ENCODE measurements at regions not wholly inside any gene's neighbourhood (a gene's known extent, or its start where the extent isn't known, plus 50 kb on each side); places are given as distances from the start of the nearest gene placed in this dataset.

GRCh38 chr6:6901205-6901719, 206.5 kb upstream of the RREB1 start:
- WGBS (ENCODE audit: insufficient coverage): 29% methylated on average over 8 of the region's 15 CpGs
- Histone ChIP-seq H3K27ac (ENCODE audit: low read depth, low read length) (no peak overlapping the region), H3K36me3 (ENCODE audit: control insufficient read depth, insufficient read depth, low read length) (no peaks in the 10 kb centered on the region), H3K4me1 (ENCODE audit: control insufficient read depth, insufficient read depth, low read length) (peaks cover 3% of the 10 kb centered on the region), H3K4me3 (ENCODE audit: low read depth, low read length) (no peak overlapping the region), H3K9me3 (ENCODE audit: control insufficient read depth, insufficient read depth, low read length) (no peaks in the 10 kb centered on the region), H3K27me3 (ENCODE audit: control insufficient read depth, insufficient read depth, low read length) (peaks cover 8% of the 10 kb centered on the region)
- peak in 1 of 6 donors; percentile 55 for DNase-seq (ENCODE audit: low read depth in 4 of 6, low spot score in 6 of 6)

- Histone ChIP-seq H3K4me1 (ENCODE audit: control insufficient read depth, insufficient read depth, low read length) (peaks cover 3% of the 10 kb centered on the region), H3K27ac (ENCODE audit: low read depth, low read length) (no peak overlapping the region), H3K27me3 (ENCODE audit: control insufficient read depth, insufficient read depth, low read length) (peaks cover 8% of the 10 kb centered on the region), H3K4me3 (ENCODE audit: low read depth, low read length) (no peak overlapping the region), H3K36me3 (ENCODE audit: control insufficient read depth, insufficient read depth, low read length) (no peaks in the 10 kb centered on the region), H3K9me3 (ENCODE audit: control insufficient read depth, insufficient read depth, low read length) (no peaks in the 10 kb centered on the region)
- no peak for DNase-seq (ENCODE audit: low read depth in 4 of 6, low spot score in 6 of 6)
- WGBS (ENCODE audit: insufficient coverage): 100% methylated on average over 2 of the region's 3 CpGs
These were observed 205.8 kb upstream of the RREB1 start for GRCh38 chr6:6901945-6902344.

DNA sequence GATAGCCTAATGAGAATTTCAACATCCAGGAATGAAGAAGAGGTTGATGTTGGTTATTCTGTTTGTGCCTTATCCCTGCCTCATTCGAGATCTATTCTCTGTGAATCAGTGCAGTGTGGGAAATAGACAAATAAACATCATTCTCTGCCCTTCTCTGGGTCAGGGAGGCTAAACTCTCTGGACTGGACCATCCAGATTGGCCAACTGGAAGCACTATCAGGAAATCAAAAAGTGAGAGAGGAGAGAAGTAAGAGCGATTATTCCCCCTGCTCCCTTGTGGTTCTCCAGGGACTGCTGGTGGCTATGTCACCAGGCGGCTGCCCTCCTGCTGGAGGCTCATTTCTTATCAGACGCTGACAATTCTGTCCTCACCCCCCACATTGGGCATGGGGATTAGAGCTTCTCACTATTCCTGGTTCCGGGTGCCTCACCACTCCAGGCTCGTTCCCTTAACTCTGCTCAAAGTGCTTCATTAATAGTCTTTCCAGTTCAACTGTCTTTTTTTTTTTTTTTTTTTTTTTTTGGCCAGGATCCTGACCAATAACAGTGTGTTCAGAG, 201.7 kb upstream of the RREB1 start:
- 80% methylated on average over 1 of the region's 6 CpGs for WGBS (ENCODE audit: insufficient coverage)
- Histone ChIP-seq H3K36me3 (ENCODE audit: control insufficient read depth, insufficient read depth, low read length) (no peaks in the 10 kb centered on the region), H3K27me3 (ENCODE audit: control insufficient read depth, insufficient read depth, low read length) (peaks cover 6% of the 10 kb centered on the region), H3K9me3 (ENCODE audit: control insufficient read depth, insufficient read depth, low read length) (no peaks in the 10 kb centered on the region), H3K27ac (ENCODE audit: low read depth, low read length) (no peak overlapping the region), H3K4me3 (ENCODE audit: low read depth, low read length) (no peak overlapping the region), H3K4me1 (ENCODE audit: control insufficient read depth, insufficient read depth, low read length) (peaks cover 3% of the 10 kb centered on the region)
- no peak for DNase-seq (ENCODE audit: low read depth in 4 of 6, low spot score in 6 of 6)

GRCh38 chr6:6906570-6907213, 201.1 kb upstream of the RREB1 start:
- Histone ChIP-seq H3K9me3 (ENCODE audit: control insufficient read depth, insufficient read depth, low read length) (no peaks in the 10 kb centered on the region), H3K27me3 (ENCODE audit: control insufficient read depth, insufficient read depth, low read length) (peaks cover 6% of the 10 kb centered on the region), H3K27ac (ENCODE audit: low read depth, low read length) (no peak overlapping the region), H3K4me3 (ENCODE audit: low read depth, low read length) (no peak overlapping the region), H3K4me1 (ENCODE audit: control insufficient read depth, insufficient read depth, low read length) (peaks cover 3% of the 10 kb centered on the region), H3K36me3 (ENCODE audit: control insufficient read depth, insufficient read depth, low read length) (no peaks in the 10 kb centered on the region)
- DNase-seq (ENCODE audit: low read depth in 4 of 6, low spot score in 6 of 6): no peak
- WGBS (ENCODE audit: insufficient coverage): 73% methylated on average over 3 of the region's 5 CpGs

DNA sequence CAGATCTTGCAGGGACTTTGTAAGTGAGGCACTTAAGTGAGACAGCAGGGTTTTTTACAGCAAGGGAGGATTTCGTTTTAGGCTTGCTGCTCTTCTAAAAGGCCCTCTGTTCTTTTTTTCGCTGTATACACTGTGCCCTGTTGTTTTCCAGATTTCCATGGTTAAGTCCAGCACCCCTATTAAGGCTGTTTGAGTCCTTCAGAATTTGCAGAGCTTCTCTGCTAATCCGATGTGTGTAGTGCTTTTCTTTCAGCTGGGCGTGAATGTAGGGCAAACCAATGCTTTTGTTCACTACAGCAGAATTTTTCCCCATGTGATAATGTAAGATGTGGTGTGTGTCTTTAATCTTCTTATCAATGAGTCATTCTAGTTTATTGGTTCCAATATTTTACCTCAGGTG, 200.5 kb upstream of the RREB1 start:
- no peaks in the 10 kb centered on the region for H3K36me3 ChIP-seq (ENCODE audit: control insufficient read depth, insufficient read depth, low read length)
- H3K4me1 ChIP-seq (ENCODE audit: control insufficient read depth, insufficient read depth, low read length): peaks cover 3% of the 10 kb centered on the region
- peak in 2 of 6 donors; percentile 25 to 40 for DNase-seq (ENCODE audit: low read depth in 4 of 6, low spot score in 6 of 6)
- no peak overlapping the region for H3K4me3 ChIP-seq (ENCODE audit: low read depth, low read length)
- no peaks in the 10 kb centered on the region for H3K9me3 ChIP-seq (ENCODE audit: control insufficient read depth, insufficient read depth, low read length)
- 29% methylated on average over 1 of the region's 4 CpGs for WGBS (ENCODE audit: insufficient coverage)
- H3K27me3 ChIP-seq (ENCODE audit: control insufficient read depth, insufficient read depth, low read length): peaks cover 4% of the 10 kb centered on the region
- H3K27ac ChIP-seq (ENCODE audit: low read depth, low read length): no peak overlapping the region

DNA sequence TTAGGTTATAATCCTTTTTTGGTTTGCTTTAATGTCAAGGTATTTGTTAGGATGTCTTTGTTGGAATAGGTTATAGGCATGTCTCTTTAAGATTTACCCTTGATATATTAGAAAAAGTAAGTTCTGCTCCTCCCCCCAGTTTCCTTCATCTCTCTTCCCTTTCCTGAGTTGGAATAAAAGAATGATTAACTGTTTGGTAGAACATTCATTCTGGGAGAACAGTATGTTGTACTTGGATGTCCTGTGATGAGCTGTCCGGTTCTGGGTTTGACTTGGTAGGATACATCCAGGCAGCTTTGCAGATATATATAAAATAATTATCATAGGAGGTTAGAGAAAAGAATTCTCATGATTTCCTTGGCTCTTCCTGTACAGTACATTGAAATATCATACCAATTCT, 199.6 kb upstream of the RREB1 start:
- no peak overlapping the region for H3K27ac ChIP-seq (ENCODE audit: low read depth, low read length)
- peaks cover 3% of the 10 kb centered on the region for H3K27me3 ChIP-seq (ENCODE audit: control insufficient read depth, insufficient read depth, low read length)
- no peak for DNase-seq (ENCODE audit: low read depth in 4 of 6, low spot score in 6 of 6)
- H3K36me3 ChIP-seq (ENCODE audit: control insufficient read depth, insufficient read depth, low read length): no peaks in the 10 kb centered on the region
- no peak overlapping the region for H3K4me3 ChIP-seq (ENCODE audit: low read depth, low read length)
- H3K4me1 ChIP-seq (ENCODE audit: control insufficient read depth, insufficient read depth, low read length): peaks cover 3% of the 10 kb centered on the region
- no peaks in the 10 kb centered on the region for H3K9me3 ChIP-seq (ENCODE audit: control insufficient read depth, insufficient read depth, low read length)
- no CpG with 5 or more reads among the region's 1 CpG for WGBS (ENCODE audit: insufficient coverage)

DNA sequence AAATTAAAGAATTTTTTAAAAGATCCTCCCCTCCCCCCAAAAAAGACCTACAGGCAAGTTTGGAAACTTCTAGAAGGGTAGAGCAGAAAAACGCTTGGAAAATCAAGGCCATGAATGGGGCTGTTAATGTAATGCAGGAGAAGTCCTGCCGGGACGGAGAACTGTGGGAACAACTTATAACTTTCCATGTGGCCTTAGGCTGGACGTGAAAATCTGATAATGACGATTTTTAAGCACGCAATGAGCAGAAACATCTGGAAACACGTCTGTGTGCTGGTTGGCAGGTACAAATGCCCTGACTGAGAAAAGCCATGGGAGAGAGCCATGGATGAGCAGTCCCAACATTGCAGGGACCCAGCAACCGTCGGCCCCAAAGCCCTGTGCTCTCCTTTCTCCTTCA, 198.7 kb upstream of the RREB1 start:
- WGBS (ENCODE audit: insufficient coverage): 82% methylated on average over 7 of the region's 9 CpGs

GRCh38 chr6:6910734-6911295, 196.9 kb upstream of the RREB1 start:
- no peak for DNase-seq (ENCODE audit: low read depth in 4 of 6, low spot score in 6 of 6)
- H3K36me3 ChIP-seq (ENCODE audit: control insufficient read depth, insufficient read depth, low read length): no peaks in the 10 kb centered on the region
- WGBS (ENCODE audit: insufficient coverage): 82% methylated on average over 6 of the region's 6 CpGs
- peaks cover 3% of the 10 kb centered on the region for H3K4me1 ChIP-seq (ENCODE audit: control insufficient read depth, insufficient read depth, low read length)
- no peaks in the 10 kb centered on the region for H3K9me3 ChIP-seq (ENCODE audit: control insufficient read depth, insufficient read depth, low read length)
- H3K27me3 ChIP-seq (ENCODE audit: control insufficient read depth, insufficient read depth, low read length): no peaks in the 10 kb centered on the region
- no peak overlapping the region for H3K4me3 ChIP-seq (ENCODE audit: low read depth, low read length)
- no peak overlapping the region for H3K27ac ChIP-seq (ENCODE audit: low read depth, low read length)

More for the DNA sequence above, 198.7 kb upstream of the RREB1 start:
- Histone ChIP-seq H3K27ac (ENCODE audit: low read depth, low read length) (no peak overlapping the region), H3K36me3 (ENCODE audit: control insufficient read depth, insufficient read depth, low read length) (no peaks in the 10 kb centered on the region), H3K27me3 (ENCODE audit: control insufficient read depth, insufficient read depth, low read length) (peaks cover 3% of the 10 kb centered on the region), H3K4me3 (ENCODE audit: low read depth, low read length) (no peak overlapping the region), H3K4me1 (ENCODE audit: control insufficient read depth, insufficient read depth, low read length) (peaks cover 3% of the 10 kb centered on the region), H3K9me3 (ENCODE audit: control insufficient read depth, insufficient read depth, low read length) (no peaks in the 10 kb centered on the region)
- DNase-seq (ENCODE audit: low read depth in 4 of 6, low spot score in 6 of 6): no peak

GRCh38 chr6:6911391-6911790, 196.4 kb upstream of the RREB1 start:
- no peak overlapping the region for H3K27ac ChIP-seq (ENCODE audit: low read depth, low read length)
- DNase-seq (ENCODE audit: low read depth in 4 of 6, low spot score in 6 of 6): no peak
- 97% methylated on average over 5 of the region's 5 CpGs for WGBS (ENCODE audit: insufficient coverage)
- no peaks in the 10 kb centered on the region for H3K27me3 ChIP-seq (ENCODE audit: control insufficient read depth, insufficient read depth, low read length)
- no peak overlapping the region for H3K4me3 ChIP-seq (ENCODE audit: low read depth, low read length)
- peaks cover 3% of the 10 kb centered on the region for H3K4me1 ChIP-seq (ENCODE audit: control insufficient read depth, insufficient read depth, low read length)
- no peaks in the 10 kb centered on the region for H3K9me3 ChIP-seq (ENCODE audit: control insufficient read depth, insufficient read depth, low read length)
- H3K36me3 ChIP-seq (ENCODE audit: control insufficient read depth, insufficient read depth, low read length): no peaks in the 10 kb centered on the region

Measured in spinal cord (tissue), 9 donors.